IPS-18a (cell line): ENCODE measurements at regions not wholly inside any gene's neighbourhood (a gene's known extent, or its start where the extent isn't known, plus 50 kb on each side); places are given as distances from the start of the nearest gene placed in this dataset.

Source experiments
- H3K27ac ChIP-seq: one replicate; pipeline ENCODE4 v1.5.1; 2013; ENCODE audit warnings: low read length
- H3K27me3 ChIP-seq: one replicate; pipeline ENCODE4 v1.6.1; 2013; ENCODE audit warnings: mild to moderate bottlenecking, low read length; ENCODE audit not compliant: control insufficient read depth, insufficient read depth
- H3K36me3 ChIP-seq: one replicate; pipeline ENCODE4 v1.6.1; 2013; ENCODE audit warnings: low read depth, low read length; ENCODE audit not compliant: control insufficient read depth
- H3K4me1 ChIP-seq: one replicate; pipeline ENCODE4 v1.6.1; 2013; ENCODE audit warnings: low read depth, low read length; ENCODE audit not compliant: control insufficient read depth
- H3K4me3 ChIP-seq: one replicate; pipeline ENCODE4 v1.5.1; 2013; ENCODE audit warnings: low read length
- H3K9ac ChIP-seq: one replicate; pipeline ENCODE4 v1.6.1; 2013; ENCODE audit warnings: mild to moderate bottlenecking, low read length, moderate library complexity
- H3K9me3 ChIP-seq: one replicate; pipeline ENCODE4 v1.6.1; 2013; ENCODE audit warnings: low read depth, low read length; ENCODE audit not compliant: control insufficient read depth

DNA sequence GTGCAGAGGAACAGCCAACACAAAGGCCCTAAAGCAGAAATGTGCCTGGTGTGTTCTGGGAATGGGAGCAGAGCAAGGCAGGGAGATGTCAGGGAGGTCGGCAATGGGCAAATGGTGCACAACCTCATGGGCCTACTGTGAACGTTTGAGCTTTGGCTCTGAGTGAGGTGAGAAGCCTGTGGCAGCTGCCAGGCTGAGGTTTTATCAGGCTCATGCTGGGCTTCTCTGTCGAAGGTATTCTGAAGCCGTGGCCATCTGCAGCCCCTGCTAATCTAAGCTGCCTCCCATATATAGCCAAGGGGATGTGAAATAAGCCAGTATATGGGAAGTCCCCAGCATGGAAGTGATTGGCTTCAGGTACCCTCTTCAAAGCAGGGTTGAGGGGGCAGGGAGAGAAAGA, 193.3 kb downstream of the SLC4A3 start:
- Histone ChIP-seq H3K36me3 (no peaks in the 10 kb centered on the region), H3K4me1 (no peaks in the 10 kb centered on the region), H3K9ac (no peak overlapping the region), H3K9me3 (no peaks in the 10 kb centered on the region), H3K27me3 (no peaks in the 10 kb centered on the region), H3K4me3 (no peak overlapping the region), H3K27ac (no peak overlapping the region)

DNA sequence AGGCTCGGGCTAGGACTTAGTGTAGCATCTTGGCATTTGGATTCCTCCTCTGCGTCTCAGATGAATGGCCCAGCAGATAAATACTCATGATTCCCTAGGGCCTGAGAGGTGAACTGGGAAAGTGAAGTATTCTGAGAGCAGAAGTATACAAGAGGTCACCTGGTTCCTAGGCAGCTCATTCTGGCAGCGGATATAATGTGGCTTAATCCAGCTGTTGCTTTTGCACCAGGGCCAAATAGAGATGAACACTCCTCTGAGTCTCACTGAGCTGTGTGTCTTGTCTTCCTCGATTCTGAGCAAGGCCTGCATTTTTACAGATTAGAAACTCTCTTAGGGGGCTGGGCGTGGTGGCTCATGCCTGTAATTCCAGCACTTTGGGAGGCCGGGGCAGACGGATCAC, 196.1 kb downstream of the SLC4A3 start:
- Histone ChIP-seq H3K9me3 (no peaks in the 10 kb centered on the region), H3K9ac (no peak overlapping the region), H3K27ac (no peak overlapping the region), H3K36me3 (no peaks in the 10 kb centered on the region), H3K27me3 (no peaks in the 10 kb centered on the region), H3K4me3 (no peak overlapping the region), H3K4me1 (no peaks in the 10 kb centered on the region)

DNA sequence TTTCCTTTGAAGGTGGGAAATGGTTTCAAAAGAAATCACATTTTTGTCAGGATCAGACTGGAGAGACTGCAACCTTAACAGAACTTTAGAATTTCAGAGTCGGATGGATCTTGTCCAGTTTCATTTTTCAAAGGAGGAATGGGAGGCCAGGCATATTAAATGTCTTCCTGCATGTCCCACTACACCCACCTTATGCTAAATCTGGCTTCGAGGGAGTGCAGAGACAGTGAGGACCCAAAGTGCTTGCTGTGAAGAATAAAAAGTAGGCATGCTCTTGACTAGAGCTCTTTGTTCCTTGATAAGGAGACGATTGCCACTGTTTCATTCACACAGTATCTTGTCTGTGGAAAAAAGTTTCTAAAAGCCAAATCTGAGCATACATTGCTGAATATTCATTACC, 197.6 kb downstream of the SLC4A3 start:
- H3K27ac ChIP-seq: no peak overlapping the region
- no peaks in the 10 kb centered on the region for H3K9me3 ChIP-seq
- H3K36me3 ChIP-seq: no peaks in the 10 kb centered on the region
- H3K4me1 ChIP-seq: no peaks in the 10 kb centered on the region
- no peak overlapping the region for H3K9ac ChIP-seq
- no peak overlapping the region for H3K4me3 ChIP-seq
- H3K27me3 ChIP-seq: no peaks in the 10 kb centered on the region

DNA sequence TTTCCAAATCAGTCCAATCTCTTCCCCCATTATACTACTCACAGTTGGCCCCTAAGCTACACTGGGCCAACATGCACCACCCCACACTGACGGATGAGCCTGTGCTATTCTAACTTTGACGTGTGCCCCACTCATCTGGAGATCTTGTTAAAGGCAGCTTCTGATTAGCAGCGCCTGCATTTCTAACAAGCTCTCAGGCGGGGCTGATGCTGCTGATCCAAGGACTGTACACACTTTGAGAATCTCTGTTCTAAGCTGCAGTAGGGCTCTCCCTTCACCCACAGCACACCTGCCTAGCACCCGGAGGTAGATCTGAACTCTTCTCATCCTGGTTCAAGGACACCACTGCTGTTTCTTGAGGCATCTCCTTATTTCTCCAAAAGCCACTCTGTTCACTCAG, 200.7 kb downstream of the SLC4A3 start:
- no peaks in the 10 kb centered on the region for H3K4me1 ChIP-seq
- no peak overlapping the region for H3K4me3 ChIP-seq
- H3K9me3 ChIP-seq: no peaks in the 10 kb centered on the region
- no peak overlapping the region for H3K9ac ChIP-seq
- no peaks in the 10 kb centered on the region for H3K27me3 ChIP-seq
- H3K36me3 ChIP-seq: no peaks in the 10 kb centered on the region
- no peak overlapping the region for H3K27ac ChIP-seq

DNA sequence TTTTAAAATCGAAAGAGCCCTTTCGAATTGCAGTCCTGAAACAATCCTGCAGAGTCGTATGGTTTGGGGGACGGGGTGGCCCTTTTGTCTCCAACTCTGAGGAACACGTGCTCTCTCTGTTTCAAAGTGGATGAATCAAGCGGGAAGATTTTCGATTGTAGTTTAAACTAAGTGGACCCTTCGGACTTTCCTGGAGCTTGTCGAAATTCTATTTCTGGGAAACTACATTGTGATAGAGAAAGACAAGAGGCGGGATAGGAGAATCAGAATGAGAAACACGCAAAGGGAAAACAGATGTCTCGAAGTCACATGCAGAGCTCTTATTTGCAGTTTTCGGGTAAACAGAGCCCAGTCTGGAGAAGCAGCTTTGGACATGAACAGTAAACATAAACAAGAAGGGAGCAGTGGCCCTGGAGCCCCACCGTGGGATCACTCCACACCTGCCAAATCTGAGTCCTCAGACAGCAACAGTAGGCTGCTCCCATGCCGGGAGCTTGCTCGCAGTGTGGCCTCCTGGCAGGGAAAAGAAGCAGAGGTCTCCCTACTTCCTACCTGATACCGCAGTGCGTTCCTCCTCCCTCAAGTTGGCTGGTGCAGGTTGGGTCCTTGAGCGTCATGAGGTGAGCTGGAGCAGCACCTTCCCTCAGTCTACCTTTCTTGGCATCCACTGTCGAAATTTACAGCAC, 202.4 kb downstream of the SLC4A3 start:
- H3K4me3 ChIP-seq: no peak overlapping the region
- H3K4me1 ChIP-seq: no peaks in the 10 kb centered on the region
- H3K9ac ChIP-seq: no peak overlapping the region
- H3K27ac ChIP-seq: no peak overlapping the region
- H3K9me3 ChIP-seq: no peaks in the 10 kb centered on the region
- H3K27me3 ChIP-seq: no peaks in the 10 kb centered on the region
- no peaks in the 10 kb centered on the region for H3K36me3 ChIP-seq

DNA sequence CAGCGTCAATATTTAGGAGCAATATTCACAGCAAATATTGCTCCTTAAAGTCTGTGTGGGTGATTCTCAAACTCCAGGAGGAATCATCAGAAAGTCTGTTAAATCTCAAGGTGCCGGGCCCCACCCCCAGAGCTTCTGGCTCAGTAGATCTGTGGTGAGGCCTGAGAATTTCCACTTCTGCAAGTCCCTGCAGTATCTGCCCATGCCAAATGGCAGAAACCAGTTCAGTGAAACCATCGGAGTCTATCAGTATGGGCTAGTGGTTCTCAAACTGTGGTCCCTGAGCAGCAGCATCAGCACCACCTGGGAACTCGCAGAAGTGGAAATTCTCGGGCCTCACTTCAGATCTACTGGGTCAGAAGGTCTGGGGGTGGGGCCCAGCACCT, 202.9 kb downstream of the SLC4A3 start:
- Histone ChIP-seq H3K9me3 (no peaks in the 10 kb centered on the region), H3K9ac (no peak overlapping the region), H3K36me3 (no peaks in the 10 kb centered on the region), H3K27ac (no peak overlapping the region), H3K4me3 (no peak overlapping the region), H3K27me3 (no peaks in the 10 kb centered on the region), H3K4me1 (no peaks in the 10 kb centered on the region)

DNA sequence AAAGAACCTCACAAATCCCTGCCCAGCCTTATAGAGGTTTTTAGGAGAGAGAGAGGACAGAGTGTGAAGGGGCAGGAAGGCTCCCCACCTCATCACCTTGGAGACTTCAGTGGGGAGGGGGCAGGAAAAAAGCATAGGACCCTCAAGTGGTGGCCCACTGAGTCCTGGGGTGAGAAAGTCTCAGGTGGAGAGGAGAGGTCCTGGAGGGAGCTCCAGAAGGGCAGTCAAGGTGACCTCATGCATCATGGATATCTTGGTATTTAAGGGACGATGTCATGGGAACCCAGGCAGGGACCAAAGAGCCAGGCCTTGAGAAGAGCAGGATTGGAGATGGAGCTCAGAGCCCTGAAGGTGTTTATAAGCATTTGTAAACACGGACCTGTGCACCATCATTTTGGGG, 204.5 kb downstream of the SLC4A3 start:
- H3K4me3 ChIP-seq: no peak overlapping the region
- no peaks in the 10 kb centered on the region for H3K9me3 ChIP-seq
- no peak overlapping the region for H3K27ac ChIP-seq
- H3K36me3 ChIP-seq: no peaks in the 10 kb centered on the region
- no peak overlapping the region for H3K9ac ChIP-seq
- H3K27me3 ChIP-seq: no peaks in the 10 kb centered on the region
- no peaks in the 10 kb centered on the region for H3K4me1 ChIP-seq

DNA sequence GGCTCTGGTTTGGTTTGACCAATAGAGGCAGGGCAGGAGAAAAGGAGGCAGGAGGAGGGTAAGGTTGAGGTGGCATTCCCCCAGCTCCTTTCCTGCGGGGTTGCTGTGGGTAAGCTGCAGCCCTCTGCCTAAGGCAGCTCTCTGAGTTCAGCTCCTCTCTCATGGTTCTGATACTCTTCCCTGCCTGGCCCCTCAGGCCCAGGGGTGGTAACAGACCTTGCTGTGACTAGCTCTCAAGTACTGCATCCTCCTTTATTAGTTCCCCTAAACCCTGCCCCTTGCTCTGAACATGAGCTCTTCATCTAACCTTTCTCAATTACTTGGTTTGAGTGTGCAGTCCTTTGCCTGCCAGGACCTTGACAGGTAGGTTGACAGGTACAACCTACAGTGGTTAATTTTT, 205.5 kb downstream of the SLC4A3 start:
- no peaks in the 10 kb centered on the region for H3K4me1 ChIP-seq
- no peak overlapping the region for H3K27ac ChIP-seq
- H3K4me3 ChIP-seq: no peak overlapping the region
- no peaks in the 10 kb centered on the region for H3K27me3 ChIP-seq
- no peaks in the 10 kb centered on the region for H3K9me3 ChIP-seq
- H3K36me3 ChIP-seq: no peaks in the 10 kb centered on the region
- H3K9ac ChIP-seq: no peak overlapping the region

DNA sequence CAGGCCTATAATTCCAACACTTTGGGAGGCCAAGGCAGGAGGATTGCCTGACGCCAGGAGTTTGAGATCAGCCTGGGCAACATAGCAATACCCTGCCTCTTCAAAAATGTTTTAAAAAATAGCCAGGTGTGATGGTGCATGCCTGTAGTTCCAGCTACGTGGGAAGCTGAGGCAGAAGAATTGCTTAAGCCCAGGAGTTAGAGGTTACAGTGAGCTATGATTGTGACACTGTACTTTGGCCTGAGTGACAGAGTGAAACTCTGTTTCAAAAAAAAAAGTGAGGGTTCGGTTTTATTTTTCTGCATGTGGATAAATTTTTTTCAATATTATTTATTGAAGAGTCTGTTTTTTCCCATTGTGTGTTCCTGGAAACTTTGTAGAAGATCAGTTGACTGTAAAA, 208.1 kb downstream of the SLC4A3 start:
- H3K4me3 ChIP-seq: no peak overlapping the region
- no peaks in the 10 kb centered on the region for H3K9me3 ChIP-seq
- no peaks in the 10 kb centered on the region for H3K36me3 ChIP-seq
- no peak overlapping the region for H3K9ac ChIP-seq
- H3K27me3 ChIP-seq: no peaks in the 10 kb centered on the region
- no peaks in the 10 kb centered on the region for H3K4me1 ChIP-seq
- H3K27ac ChIP-seq: no peak overlapping the region

DNA sequence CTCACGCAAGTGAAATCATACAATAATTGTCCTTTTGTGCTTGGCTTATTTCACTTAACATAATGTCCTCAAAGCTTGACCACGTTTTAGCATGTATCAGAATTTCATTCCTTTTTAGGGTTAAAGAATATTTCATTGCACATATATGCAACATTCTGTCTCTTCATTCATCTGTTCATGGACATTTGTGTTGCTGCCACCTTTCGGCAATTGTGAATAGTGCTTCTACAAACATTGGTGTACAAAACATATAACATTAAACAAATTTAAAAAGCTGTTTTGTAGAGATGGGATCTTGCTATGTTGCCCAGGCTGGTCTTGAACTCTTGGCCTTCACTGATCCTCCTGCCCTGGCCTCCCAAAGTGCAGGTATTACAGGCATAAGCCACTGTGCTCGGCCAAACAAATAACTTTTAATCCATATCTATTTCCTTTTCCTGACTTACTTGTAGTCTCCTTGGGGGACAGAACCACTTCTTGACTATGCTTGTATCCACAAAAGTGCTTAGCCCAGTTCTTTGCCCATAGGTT, 209.3 kb downstream of the SLC4A3 start:
- H3K27ac ChIP-seq: no peak overlapping the region

DNA sequence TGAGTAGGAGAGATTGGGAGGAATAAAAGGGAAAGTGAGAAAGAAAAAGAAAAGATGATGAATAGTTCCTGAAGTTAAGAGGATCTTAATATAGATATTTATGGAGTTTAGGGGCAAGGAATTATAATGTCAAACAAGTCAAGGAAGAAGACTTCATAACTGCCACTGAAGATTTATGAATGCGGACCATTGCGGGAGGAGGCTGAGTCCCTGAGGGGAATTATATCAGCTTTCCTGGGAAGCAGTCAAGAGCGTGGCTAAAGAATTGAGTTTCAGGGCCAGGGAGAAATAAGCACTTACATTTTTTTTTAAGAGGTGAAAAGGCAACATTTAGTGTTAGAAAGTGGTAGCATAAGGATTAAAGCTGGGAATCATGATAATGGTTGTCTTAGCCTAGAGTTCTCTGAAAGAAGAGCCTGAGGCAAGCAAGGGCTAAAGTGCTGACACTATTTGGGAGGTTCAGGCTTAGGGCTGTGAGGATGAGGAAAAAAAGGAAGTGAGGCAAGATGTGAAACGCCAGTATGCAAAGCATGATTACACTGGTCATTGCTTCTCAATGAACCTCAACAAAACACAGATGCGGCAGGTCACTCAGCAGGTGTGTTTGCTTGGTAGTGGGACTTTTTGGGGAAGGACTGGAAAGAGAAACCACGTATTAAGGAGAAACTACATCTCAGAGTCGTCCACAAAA, 217.1 kb downstream of the SLC4A3 start:
- Histone ChIP-seq H3K36me3 (no peaks in the 10 kb centered on the region), H3K27ac (no peak overlapping the region), H3K4me3 (no peak overlapping the region), H3K4me1 (no peaks in the 10 kb centered on the region), H3K27me3 (no peaks in the 10 kb centered on the region), H3K9ac (no peak overlapping the region), H3K9me3 (no peaks in the 10 kb centered on the region)

More for the DNA sequence above, 209.3 kb downstream of the SLC4A3 start:
- H3K9ac ChIP-seq: no peak overlapping the region
- no peaks in the 10 kb centered on the region for H3K4me1 ChIP-seq
- H3K9me3 ChIP-seq: no peaks in the 10 kb centered on the region
- H3K36me3 ChIP-seq: no peaks in the 10 kb centered on the region
- no peak overlapping the region for H3K4me3 ChIP-seq
- no peaks in the 10 kb centered on the region for H3K27me3 ChIP-seq

DNA sequence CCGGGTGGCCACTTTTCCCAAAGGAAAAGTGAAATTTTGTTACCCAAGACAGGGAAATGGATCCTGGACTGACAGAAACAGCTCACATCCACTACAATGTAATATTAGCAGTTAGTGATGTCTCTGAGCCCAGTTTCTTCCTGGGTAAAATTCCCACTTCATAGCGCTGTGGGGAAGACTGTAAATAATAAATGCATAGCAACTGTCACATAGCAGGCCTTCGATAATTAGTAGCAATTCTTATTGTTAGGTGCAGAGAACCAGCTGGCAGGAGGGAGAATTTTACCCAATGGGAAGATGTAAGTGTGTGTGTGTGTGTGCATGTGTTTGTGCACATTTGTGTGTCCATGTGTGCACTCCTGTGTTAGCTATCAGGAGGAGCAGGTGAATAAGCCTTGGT, 221.5 kb downstream of the SLC4A3 start:
- Histone ChIP-seq H3K27ac (no peak overlapping the region), H3K36me3 (no peaks in the 10 kb centered on the region), H3K4me1 (peaks cover 4% of the 10 kb centered on the region), H3K27me3 (peaks cover 12% of the 10 kb centered on the region), H3K4me3 (no peak overlapping the region), H3K9me3 (no peaks in the 10 kb centered on the region), H3K9ac (no peak overlapping the region)
